HL-60 (cell line): ENCODE measurements at regions not wholly inside any gene's neighbourhood (a gene's known extent, or its start where the extent isn't known, plus 50 kb on each side); places are given as distances from the start of the nearest gene placed in this dataset.

ENCODE experiments used
- DNase-seq, 2 experiments: peaks; one replicate each; pipeline ENCODE4 v3.0.0-alpha.2; 2010 to 2020; ENCODE audit warnings: low read depth in 1 of 2, low spot score in 1 of 2
- H3K27ac ChIP-seq: fragments of 250-450 bp; sonication (Bioruptor Pico); replicated peaks from 2 replicates; pipeline ENCODE4 v1.5.1; 2020; ENCODE audit warnings: mild to moderate bottlenecking, moderate library complexity
- H3K27me3 ChIP-seq: fragments of 250-450 bp; sonication (Bioruptor Pico); 2 replicates; pipeline ENCODE4 v1.5.1; 2021; ENCODE audit warnings: mild to moderate bottlenecking, moderate library complexity; ENCODE audit not compliant: insufficient read depth, poor library complexity, severe bottlenecking
- H3K4me3 ChIP-seq: replicated peaks from 2 replicates; pipeline ENCODE4 v1.5.1; 2011; ENCODE audit warnings: mild to moderate bottlenecking, control low read depth, low read length; ENCODE audit not compliant: insufficient read depth
- CTCF ChIP-seq: IDR thresholded peaks from one replicate; pipeline ENCODE4 v1.5.1; 2011; ENCODE audit warnings: low read length, control low read depth, inconsistent platforms; ENCODE audit not compliant: insufficient read depth
- GABPA ChIP-seq: IDR thresholded peaks from 2 replicates; pipeline ENCODE4 v1.6.1; 2012; ENCODE audit warnings: low read depth
- POLR2AphosphoS5 ChIP-seq: IDR thresholded peaks from 2 replicates; pipeline ENCODE4 v1.6.1; 2012; ENCODE audit warnings: low read depth
- REST ChIP-seq: IDR thresholded peaks from 2 replicates; pipeline ENCODE4 v1.6.1; 2012; ENCODE audit warnings: low read depth; ENCODE audit not compliant: insufficient replicate concordance
- SPI1 ChIP-seq: IDR thresholded peaks from 2 replicates; pipeline ENCODE4 v1.6.1; 2012; ENCODE audit warnings: low read depth, mild to moderate bottlenecking, borderline replicate concordance

GRCh38 chr7:3246127-3246526 is 54.9 kb upstream of the SDK1 start:
- H3K27ac ChIP-seq: no peak overlapping the region

GRCh38 chr7:3246651-3247050 is 54.4 kb upstream of the SDK1 start:
- TF ChIP-seq SPI1 (no peak), POLR2AphosphoS5 (no peak), GABPA (no peak), CTCF (no peak), REST (no peak)

More at GRCh38 chr7:3246127-3246526, 54.9 kb upstream of the SDK1 start:
- Histone ChIP-seq H3K4me3 (no peak overlapping the region), H3K27me3 (no peaks in the 10 kb centered on the region)
- DNase-seq: no peak
- no peak for TF ChIP-seq REST
- no peak for TF ChIP-seq CTCF

GRCh38 chr7:3250725-3251124 is 50.3 kb upstream of the SDK1 start:
- no peak for DNase-seq
- no peak for TF ChIP-seq SPI1
- no peak for TF ChIP-seq REST
- no peak for TF ChIP-seq CTCF
- no peak for TF ChIP-seq POLR2AphosphoS5
- TF ChIP-seq GABPA: no peak
- Histone ChIP-seq H3K27ac (no peak overlapping the region), H3K27me3 (no peaks in the 10 kb centered on the region), H3K4me3 (no peak overlapping the region)

More at GRCh38 chr7:3246651-3247050, 54.4 kb upstream of the SDK1 start:
- Histone ChIP-seq H3K27ac (no peak overlapping the region), H3K27me3 (no peaks in the 10 kb centered on the region), H3K4me3 (no peak overlapping the region)
- no peak for DNase-seq
